ENCODE measurements at regions not wholly inside any gene's neighbourhood (a gene's known extent, or its start where the extent isn't known, plus 50 kb on each side); places are given as distances from the start of the nearest gene placed in this dataset.

DNA sequence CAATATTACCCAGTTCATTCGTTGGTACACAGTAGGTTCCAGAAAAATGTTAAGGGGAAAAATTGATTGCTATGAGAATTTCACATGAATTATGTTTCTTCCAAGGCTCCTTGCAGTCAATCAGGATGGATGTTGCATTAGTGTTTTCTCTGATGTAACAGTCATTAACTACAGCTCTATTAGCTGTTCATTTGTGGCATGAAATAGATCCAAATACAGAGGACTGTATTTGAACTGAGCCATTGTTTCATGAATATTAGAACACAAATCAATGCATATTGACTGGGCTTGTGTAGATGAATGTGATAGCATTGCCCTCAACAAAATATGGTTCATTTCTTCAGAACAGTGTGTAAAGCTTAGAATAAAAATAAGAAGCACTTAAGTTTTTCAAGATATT is 203.0 kb upstream of the SGO1 start:
- Histone ChIP-seq H3K4me1 (ENCODE audit: control insufficient read depth in 1 of 2, insufficient read depth in 2 of 2, low read length in 2 of 2) (no peaks in the 10 kb centered on the region), H3K9ac (ENCODE audit: insufficient read depth, low read length, poor library complexity, severe bottlenecking) (no peak overlapping the region), H4K20me1 (ENCODE audit: insufficient read depth, low read length) (no peaks in the 10 kb centered on the region), H3K4me3 (replicated peaks in 1 of 3; ENCODE audit: low read depth in 2 of 3, low read length in 3 of 3) (no peak overlapping the region), H3K36me3 (replicated peaks in 1 of 2; ENCODE audit: control insufficient read depth in 1 of 2, insufficient read depth in 2 of 2, low read length in 2 of 2) (no peaks in the 10 kb centered on the region), H3K79me2 (ENCODE audit: insufficient read depth, low read length) (no peaks in the 10 kb centered on the region), H3K27ac (ENCODE audit: low read depth in 1 of 2, low read length in 2 of 2) (no peak overlapping the region), H2AFZ (ENCODE audit: insufficient read depth, low read depth, low read length, poor library complexity, severe bottlenecking) (no peak overlapping the region), H3K9me3 (replicated peaks in 1 of 2; ENCODE audit: control insufficient read depth in 1 of 2, insufficient read depth in 1 of 2, low read length in 2 of 2) (peaks cover 0 to 5% of the 10 kb centered on the region in 2 donors), H3K4me2 (replicated peaks; ENCODE audit: extremely low read depth, low read length, poor library complexity, severe bottlenecking) (no peak overlapping the region), H3K27me3 (ENCODE audit: control insufficient read depth in 2 of 2, insufficient read depth in 2 of 2, low read length in 2 of 2) (no peaks in the 10 kb centered on the region)
- WGBS (ENCODE audit: insufficient coverage), result no CpG with 5 or more reads among the region's 1 CpG
- H3K9me3 Mint-ChIP-seq, result peaks cover 0 to 8% (median 3%) of the 10 kb centered on the region in 7 donors
- H3K4me3 Mint-ChIP-seq, result no peak overlapping the region
- intact Hi-C loops (cut with micrococcal nuclease), result no loop called here
- TF ChIP-seq, protein P1, sequence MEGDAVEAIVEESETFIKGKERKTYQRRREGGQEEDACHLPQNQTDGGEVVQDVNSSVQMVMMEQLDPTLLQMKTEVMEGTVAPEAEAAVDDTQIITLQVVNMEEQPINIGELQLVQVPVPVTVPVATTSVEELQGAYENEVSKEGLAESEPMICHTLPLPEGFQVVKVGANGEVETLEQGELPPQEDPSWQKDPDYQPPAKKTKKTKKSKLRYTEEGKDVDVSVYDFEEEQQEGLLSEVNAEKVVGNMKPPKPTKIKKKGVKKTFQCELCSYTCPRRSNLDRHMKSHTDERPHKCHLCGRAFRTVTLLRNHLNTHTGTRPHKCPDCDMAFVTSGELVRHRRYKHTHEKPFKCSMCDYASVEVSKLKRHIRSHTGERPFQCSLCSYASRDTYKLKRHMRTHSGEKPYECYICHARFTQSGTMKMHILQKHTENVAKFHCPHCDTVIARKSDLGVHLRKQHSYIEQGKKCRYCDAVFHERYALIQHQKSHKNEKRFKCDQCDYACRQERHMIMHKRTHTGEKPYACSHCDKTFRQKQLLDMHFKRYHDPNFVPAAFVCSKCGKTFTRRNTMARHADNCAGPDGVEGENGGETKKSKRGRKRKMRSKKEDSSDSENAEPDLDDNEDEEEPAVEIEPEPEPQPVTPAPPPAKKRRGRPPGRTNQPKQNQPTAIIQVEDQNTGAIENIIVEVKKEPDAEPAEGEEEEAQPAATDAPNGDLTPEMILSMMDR (IDR thresholded peaks at IDR 0.05), result no peak
- H3K27ac Mint-ChIP-seq, result no peak overlapping the region
- no peak for DNase-seq
- no peaks in the 10 kb centered on the region for H3K4me1 Mint-ChIP-seq
- no peaks in the 10 kb centered on the region for H3K36me3 Mint-ChIP-seq
- H3K27me3 Mint-ChIP-seq (ENCODE audit: low read depth in 3 of 3), result no peaks in the 10 kb centered on the region

DNA sequence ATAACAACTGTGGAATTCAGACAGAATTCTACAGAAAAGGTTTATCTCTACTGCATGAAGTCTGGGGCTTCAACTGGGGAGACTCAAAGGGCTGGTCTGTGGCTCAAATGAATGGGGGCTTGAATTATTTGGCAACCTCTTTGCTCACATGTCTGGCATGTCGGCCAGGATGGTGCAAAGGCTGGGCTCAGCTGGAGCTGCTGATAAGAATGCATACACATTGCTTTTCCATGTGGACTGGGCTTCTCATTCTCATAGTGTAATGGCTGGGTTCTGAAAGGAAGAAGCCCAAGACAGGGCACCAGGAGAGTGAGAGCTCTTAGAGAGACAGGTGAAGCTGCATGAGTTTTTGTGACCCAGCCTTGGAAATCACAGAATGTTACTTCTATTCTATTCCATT is 194.3 kb upstream of the SGO1 start:
- Histone ChIP-seq H3K79me2 (ENCODE audit: insufficient read depth, low read length) (no peaks in the 10 kb centered on the region), H4K20me1 (ENCODE audit: insufficient read depth, low read length) (no peaks in the 10 kb centered on the region), H3K27ac (ENCODE audit: low read depth in 1 of 2, low read length in 2 of 2) (no peak overlapping the region), H2AFZ (ENCODE audit: insufficient read depth, low read depth, low read length, poor library complexity, severe bottlenecking) (no peak overlapping the region), H3K4me3 (replicated peaks in 1 of 3; ENCODE audit: low read depth in 2 of 3, low read length in 3 of 3) (no peak overlapping the region), H3K27me3 (ENCODE audit: control insufficient read depth in 2 of 2, insufficient read depth in 2 of 2, low read length in 2 of 2) (no peaks in the 10 kb centered on the region), H3K4me2 (replicated peaks; ENCODE audit: extremely low read depth, low read length, poor library complexity, severe bottlenecking) (no peak overlapping the region), H3K9me3 (replicated peaks in 1 of 2; ENCODE audit: control insufficient read depth in 1 of 2, insufficient read depth in 1 of 2, low read length in 2 of 2) (peaks cover 5 to 11% of the 10 kb centered on the region in 2 donors), H3K4me1 (ENCODE audit: control insufficient read depth in 1 of 2, insufficient read depth in 2 of 2, low read length in 2 of 2) (no peaks in the 10 kb centered on the region), H3K9ac (ENCODE audit: insufficient read depth, low read length, poor library complexity, severe bottlenecking) (no peak overlapping the region), H3K36me3 (replicated peaks in 1 of 2; ENCODE audit: control insufficient read depth in 1 of 2, insufficient read depth in 2 of 2, low read length in 2 of 2) (no peaks in the 10 kb centered on the region)
- no peak overlapping the region for H3K27ac Mint-ChIP-seq
- intact Hi-C loops (cut with micrococcal nuclease), result no loop called here
- peaks cover 0 to 17% (median 10%) of the 10 kb centered on the region in 7 donors for H3K9me3 Mint-ChIP-seq
- WGBS (ENCODE audit: insufficient coverage), result 91% methylated on average over 1 of the region's 1 CpG
- H3K4me1 Mint-ChIP-seq, result no peaks in the 10 kb centered on the region
- no peaks in the 10 kb centered on the region for H3K36me3 Mint-ChIP-seq
- DNase-seq, result no peak
- no peaks in the 10 kb centered on the region for H3K27me3 Mint-ChIP-seq (ENCODE audit: low read depth in 3 of 3)
- peak overlapping the region in 1 of 2 donors; percentile 4 for H3K4me3 Mint-ChIP-seq
- TF ChIP-seq, protein P1 (IDR thresholded peaks at IDR 0.05), result no peak

Measured in CD14-positive monocyte (primary cell).